IMR-90 (cell line): ENCODE measurements at regions not wholly inside any gene's neighbourhood (a gene's known extent, or its start where the extent isn't known, plus 50 kb on each side); places are given as distances from the start of the nearest gene placed in this dataset.

Experiments used
- ATAC-seq: fragments of 200-7000 bp; cut with Tn5 transposase; 2 replicates; pipeline ENCODE4 v1.9.1; 2020; ENCODE audit warnings: low read depth, mild to moderate bottlenecking, moderate library complexity
- BruUV-seq: library from RNA; stranded (reverse); fragments of 400-500 nt; replicated peaks from 2 replicates; lab custom pipeline; 2021; lab: Mats Ljungman, UMichigan
- CTCF ChIA-PET: fragments of 300-600 bp; formaldehyde crosslinking; extraction: SDS; loops from one replicate; lab custom pipeline; 2021; ENCODE audit warnings: antibody characterized with exemption; lab: Yijun Ruan, JAX
- POLR2A ChIA-PET: fragments of 300-600 bp; sonication (Branson Sonifier 250); formaldehyde crosslinking; loops from one replicate; lab custom pipeline; 2022; ENCODE audit warnings: antibody characterized with exemption; ENCODE audit not compliant: unreplicated experiment; lab: Charles Lee
- DNase-seq: peaks from one replicate; pipeline ENCODE4 v3.0.0; 2013
- H2AFZ ChIP-seq: replicated peaks from 2 replicates; pipeline ENCODE3; 2013; ENCODE audit warnings: low read length, mild to moderate bottlenecking; ENCODE audit not compliant: poor library complexity
- H2AK5ac ChIP-seq: 2 replicates; pipeline ENCODE4 v1.6.1; 2013; ENCODE audit warnings: low read depth, low read length, inconsistent platforms
- H2AK9ac ChIP-seq: replicated peaks from 2 replicates; pipeline ENCODE3; 2013; ENCODE audit warnings: mild to moderate bottlenecking, low read depth, low read length, moderate library complexity; ENCODE audit not compliant: poor library complexity
- H2BK120ac ChIP-seq: 2 replicates; pipeline ENCODE4 v1.6.1; 2013; ENCODE audit warnings: low read depth, low read length, inconsistent platforms
- H2BK15ac ChIP-seq: 3 replicates; pipeline ENCODE4 v1.6.1; 2013; ENCODE audit warnings: low read depth, low read length, inconsistent platforms
- H2BK20ac ChIP-seq: 2 replicates; pipeline ENCODE4 v1.6.1; 2013; ENCODE audit warnings: low read depth, mild to moderate bottlenecking, inconsistent platforms, low read length, moderate library complexity
- H2BK5ac ChIP-seq: 2 replicates; pipeline ENCODE4 v1.6.1; 2013; ENCODE audit warnings: mild to moderate bottlenecking, low read depth, low read length, inconsistent platforms; ENCODE audit not compliant: poor library complexity, severe bottlenecking
- H3K14ac ChIP-seq: replicated peaks from 2 replicates; pipeline ENCODE4 v1.6.1; 2013; ENCODE audit warnings: low read depth, low read length, inconsistent platforms
- H3K18ac ChIP-seq: 2 replicates; pipeline ENCODE4 v1.6.1; 2013; ENCODE audit warnings: low read depth, low read length, control low read depth
- H3K23ac ChIP-seq: 2 replicates; pipeline ENCODE4 v1.6.1; 2013; ENCODE audit warnings: low read depth, low read length, inconsistent platforms
- H3K27ac ChIP-seq: 2 replicates; pipeline ENCODE4 v1.5.1; 2013; ENCODE audit warnings: mild to moderate bottlenecking, control low read depth, low read length; ENCODE audit not compliant: insufficient read depth
- H3K27me3 ChIP-seq: 2 replicates; pipeline ENCODE4 v1.6.1; 2013; ENCODE audit warnings: low read length; ENCODE audit not compliant: control insufficient read depth, insufficient read depth
- H3K36me3 ChIP-seq: 2 replicates; pipeline ENCODE4 v1.6.1; 2013; ENCODE audit warnings: low read length, mixed read lengths; ENCODE audit not compliant: control insufficient read depth, insufficient read depth
- H3K4ac ChIP-seq: 2 replicates; pipeline ENCODE4 v1.6.1; 2013; ENCODE audit warnings: low read depth, low read length, inconsistent platforms
- H3K4me1 ChIP-seq: 2 replicates; pipeline ENCODE4 v1.6.1; 2013; ENCODE audit warnings: low read length, mixed read lengths; ENCODE audit not compliant: control insufficient read depth, insufficient read depth
- H3K4me2 ChIP-seq: 2 replicates; pipeline ENCODE4 v1.6.1; 2013; ENCODE audit warnings: low read depth, mild to moderate bottlenecking, control low read depth, low read length, moderate library complexity
- H3K4me3 ChIP-seq: 2 replicates; pipeline ENCODE4 v1.5.1; 2013; ENCODE audit warnings: low read depth, mild to moderate bottlenecking, control low read depth, low read length, moderate library complexity; ENCODE audit not compliant: insufficient read depth
- H3K56ac ChIP-seq: 2 replicates; pipeline ENCODE4 v1.6.1; 2013; ENCODE audit warnings: low read length, inconsistent platforms; ENCODE audit not compliant: insufficient read depth; ENCODE audit errors: extremely low read depth
- H3K79me1 ChIP-seq, 2 experiments: 2 replicates each; pipeline ENCODE4 v1.6.1; 2013; ENCODE audit warnings: low read length in 2 of 2, inconsistent platforms in 1 of 2, low read depth in 1 of 2
- H3K9ac ChIP-seq: 2 replicates; pipeline ENCODE4 v1.6.1; 2013; ENCODE audit warnings: low read depth, low read length, control low read depth
- H3K9me1 ChIP-seq: 2 replicates; pipeline ENCODE4 v1.6.1; 2013; ENCODE audit warnings: low read length, inconsistent platforms; ENCODE audit not compliant: insufficient read depth
- H3K9me3 ChIP-seq: 2 replicates; pipeline ENCODE4 v1.6.1; 2013; ENCODE audit warnings: low read length; ENCODE audit not compliant: control insufficient read depth, insufficient read depth
- H4K20me1 ChIP-seq: 2 replicates; pipeline ENCODE4 v1.6.1; 2013; ENCODE audit warnings: low read length, inconsistent platforms; ENCODE audit not compliant: insufficient read depth
- H4K5ac ChIP-seq: 2 replicates; pipeline ENCODE4 v1.6.1; 2013; ENCODE audit warnings: mild to moderate bottlenecking, low read depth, low read length, control low read depth
- H4K8ac ChIP-seq, 2 experiments: 2 replicates each; pipeline ENCODE4 v1.6.1; 2013; ENCODE audit warnings: low read depth in 2 of 2, low read length in 2 of 2, control low read depth in 1 of 2, inconsistent platforms in 1 of 2
- H4K91ac ChIP-seq: 2 replicates; pipeline ENCODE4 v1.6.1; 2013; ENCODE audit warnings: low read depth, low read length, inconsistent platforms; ENCODE audit not compliant: insufficient read depth
- CHD1 ChIP-seq: IDR thresholded peaks from 2 replicates; pipeline ENCODE4 v1.6.1; 2012; ENCODE audit warnings: low read depth, low read length, improper control_type of control experiment
- NFE2L2 ChIP-seq: fragments of 150-350 bp; IDR thresholded peaks from 2 replicates; pipeline ENCODE4 v1.6.1; 2016; ENCODE audit warnings: low read depth, mild to moderate bottlenecking, low read length
- POLR2A ChIP-seq: IDR thresholded peaks from 2 replicates; pipeline ENCODE4 v1.6.1; 2012; ENCODE audit warnings: mild to moderate bottlenecking, low read depth, low read length
- WGBS, 2 experiments: methylation state at CpG; one replicate each; pipeline versions ENCODE4 v1.1.5 to v1.1.7; 2013; ENCODE audit warnings: missing lambda C conversion rate in 2 of 2; ENCODE audit not compliant: insufficient read length in 1 of 2; ENCODE audit errors: extremely low coverage in 2 of 2; 5-methylcytosine and 5-hydroxymethylcytosine counted together
- dilution Hi-C: fragments of 300-500 bp; cut with HindIII; formaldehyde crosslinking; loops from one replicate; pipeline ENCODE4 v1.14.3; 2018; ENCODE audit warnings: low sequenced_read_pairs; ENCODE audit not compliant: unreplicated experiment
- in situ Hi-C: fragments of 300-500 bp; cut with MboI; formaldehyde crosslinking; loops from 3 replicates; pipeline ENCODE4 v1.14.3; 2019; ENCODE audit warnings: low sequenced_read_pairs, inconsistent platforms, mixed read lengths
- intact Hi-C: fragments of 100-400 bp; cut with micrococcal nuclease; formaldehyde crosslinking; loops from 2 replicates; pipeline ENCODE4 v1.10.0; 2022

DNA sequence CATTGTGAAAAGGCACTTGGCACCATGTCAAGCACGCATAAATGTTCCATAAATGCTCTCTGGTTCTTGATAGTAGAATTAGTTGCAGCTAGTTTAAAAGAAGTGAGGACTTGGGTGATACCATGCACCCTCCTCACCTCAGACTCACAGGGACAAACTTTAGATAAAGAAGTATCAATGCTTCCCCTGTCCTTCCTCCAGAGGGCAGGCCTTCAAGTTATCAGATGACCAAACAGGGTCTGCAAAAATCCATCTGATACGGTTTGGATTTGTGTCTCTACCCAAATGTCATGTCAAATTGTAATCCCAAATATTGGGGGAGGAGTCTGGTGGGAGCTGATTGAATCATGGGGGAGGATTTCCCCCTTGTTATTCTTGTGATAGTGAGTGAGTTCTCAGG, 54.1 kb downstream of the C1QL2 start:
- Histone ChIP-seq H3K14ac (no peak overlapping the region), H3K4me1 (no peaks in the 10 kb centered on the region), H3K4me2 (no peak overlapping the region), H3K79me1 (no peaks in the 10 kb centered on the region), H2BK120ac (no peak overlapping the region), H3K36me3 (no peaks in the 10 kb centered on the region), H2AK9ac (no peak overlapping the region), H2BK15ac (no peak overlapping the region), H3K9ac (no peak overlapping the region), H3K18ac (no peak overlapping the region), H4K20me1 (no peaks in the 10 kb centered on the region), H2AFZ (no peak overlapping the region), H3K4ac (no peak overlapping the region), H2BK20ac (no peak overlapping the region), H3K9me3 (no peaks in the 10 kb centered on the region), H3K4me3 (no peak overlapping the region), H3K27ac (no peak overlapping the region), H4K91ac (no peak overlapping the region), H3K23ac (no peak overlapping the region), H3K56ac (no peak overlapping the region), H3K9me1 (no peaks in the 10 kb centered on the region), H2BK5ac (no peak overlapping the region), H3K27me3 (no peaks in the 10 kb centered on the region), H4K5ac (no peak overlapping the region), H2AK5ac (no peak overlapping the region), H4K8ac (no peak overlapping the region)
- no peak for DNase-seq
- intact Hi-C loops (no loop called here), in situ Hi-C loops (no loop called here), dilution Hi-C loops (no loop called here)
- BruUV-seq = no TSS peak
- POLR2A ChIA-PET = no interaction called here
- CTCF ChIA-PET = interaction anchor here (0.9 kb wide), 1 partner anchor 13 kb away, joined by 3 read pairs; no protein-coding TSS in a partner anchor
- WGBS, 2 experiments = no CpG with 5 or more reads among the region's 2 CpGs
- no peak for ATAC-seq
- TF ChIP-seq POLR2A = no peak
- no peak for TF ChIP-seq NFE2L2
- TF ChIP-seq CHD1 = no peak
